Hematopoietic multipotent progenitor cell treated with erythropoietin and hydrocortisone succinate and interleukin-3 and kit ligand, for 6 days (in vitro differentiated cells): ENCODE measurements at regions not wholly inside any gene's neighbourhood (a gene's known extent, or its start where the extent isn't known, plus 50 kb on each side); places are given as distances from the start of the nearest gene placed in this dataset.
"Not testable (repeated sequence)": the region's sequence is repeated elsewhere in the genome, so short reads cannot be mapped to it uniquely, and the experiment has no call there.

Source experiments
- DNase-seq: peaks from one replicate; pipeline ENCODE4 v3.0.0-alpha.2; 2015

- no peak for DNase-seq
These were observed 358.1 kb downstream of the SMOC2 start for GRCh38 chr6:168799067-168799466.

- no peak for DNase-seq
These were observed 355.1 kb downstream of the SMOC2 start for GRCh38 chr6:168796106-168796505.

- DNase-seq = not testable (repeated sequence)
These were observed 354.6 kb downstream of the SMOC2 start for GRCh38 chr6:168795611-168796010.

- DNase-seq = no peak
These were observed 353.5 kb downstream of the SMOC2 start for GRCh38 chr6:168794491-168794890.

- no peak for DNase-seq
These were observed 352.7 kb downstream of the SMOC2 start for GRCh38 chr6:168793649-168794048.

- no peak for DNase-seq
These were observed 350.9 kb downstream of the SMOC2 start for GRCh38 chr6:168791917-168792316.

GRCh38 chr6:168789699-168790098, 348.7 kb downstream of the SMOC2 start:
- DNase-seq = no peak

GRCh38 chr6:168785720-168786511, 344.9 kb downstream of the SMOC2 start:
- DNase-seq = no peak

GRCh38 chr6:168784426-168784825, 343.4 kb downstream of the SMOC2 start:
- DNase-seq = no peak

GRCh38 chr6:168783720-168784119, 342.7 kb downstream of the SMOC2 start:
- DNase-seq = no peak

- no peak for DNase-seq
These were observed 341.3 kb downstream of the SMOC2 start for GRCh38 chr6:168782187-168782751.

GRCh38 chr6:168778201-168778600, 337.2 kb downstream of the SMOC2 start:
- no peak for DNase-seq

- no peak for DNase-seq
These were observed 333.4 kb downstream of the SMOC2 start for GRCh38 chr6:168774381-168774780.

- no peak for DNase-seq
These were observed 332.8 kb downstream of the SMOC2 start for GRCh38 chr6:168773788-168774187.

- DNase-seq = no peak
These were observed 324.8 kb downstream of the SMOC2 start for GRCh38 chr6:168765752-168766151.

- DNase-seq = no peak
These were observed 315.1 kb downstream of the SMOC2 start for GRCh38 chr6:168756009-168756634.

- no peak for DNase-seq
These were observed 305.7 kb downstream of the SMOC2 start for GRCh38 chr6:168746643-168747042.

- no peak for DNase-seq
These were observed 305.0 kb downstream of the SMOC2 start for GRCh38 chr6:168746013-168746412.

- no peak for DNase-seq
These were observed 303.9 kb downstream of the SMOC2 start for GRCh38 chr6:168744861-168745260.

GRCh38 chr6:168741942-168742782, 301.2 kb downstream of the SMOC2 start:
- DNase-seq = no peak

- DNase-seq = no peak
These were observed 300.3 kb downstream of the SMOC2 start for GRCh38 chr6:168741305-168741704.

- DNase-seq = no peak
These were observed 298.4 kb downstream of the SMOC2 start for GRCh38 chr6:168739381-168739780.

GRCh38 chr6:168737481-168737880, 296.5 kb downstream of the SMOC2 start:
- no peak for DNase-seq
